ENCODE measurements at regions not wholly inside any gene's neighbourhood (a gene's known extent, or its start where the extent isn't known, plus 50 kb on each side); places are given as distances from the start of the nearest gene placed in this dataset.

GRCh38 chr2:128752691-128753263 is 434.1 kb upstream of the HS6ST1 start:
- TF ChIP-seq, protein P1, sequence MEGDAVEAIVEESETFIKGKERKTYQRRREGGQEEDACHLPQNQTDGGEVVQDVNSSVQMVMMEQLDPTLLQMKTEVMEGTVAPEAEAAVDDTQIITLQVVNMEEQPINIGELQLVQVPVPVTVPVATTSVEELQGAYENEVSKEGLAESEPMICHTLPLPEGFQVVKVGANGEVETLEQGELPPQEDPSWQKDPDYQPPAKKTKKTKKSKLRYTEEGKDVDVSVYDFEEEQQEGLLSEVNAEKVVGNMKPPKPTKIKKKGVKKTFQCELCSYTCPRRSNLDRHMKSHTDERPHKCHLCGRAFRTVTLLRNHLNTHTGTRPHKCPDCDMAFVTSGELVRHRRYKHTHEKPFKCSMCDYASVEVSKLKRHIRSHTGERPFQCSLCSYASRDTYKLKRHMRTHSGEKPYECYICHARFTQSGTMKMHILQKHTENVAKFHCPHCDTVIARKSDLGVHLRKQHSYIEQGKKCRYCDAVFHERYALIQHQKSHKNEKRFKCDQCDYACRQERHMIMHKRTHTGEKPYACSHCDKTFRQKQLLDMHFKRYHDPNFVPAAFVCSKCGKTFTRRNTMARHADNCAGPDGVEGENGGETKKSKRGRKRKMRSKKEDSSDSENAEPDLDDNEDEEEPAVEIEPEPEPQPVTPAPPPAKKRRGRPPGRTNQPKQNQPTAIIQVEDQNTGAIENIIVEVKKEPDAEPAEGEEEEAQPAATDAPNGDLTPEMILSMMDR (IDR thresholded peaks at IDR 0.05), result no peak
- H3K27ac ChIP-seq, result no peak overlapping the region

GRCh38 chr2:128753321-128753720 is 434.7 kb upstream of the HS6ST1 start:
- Histone ChIP-seq H3K27ac (no peak overlapping the region), H3K36me3 (ENCODE audit: control insufficient read depth, insufficient read depth, low read length) (no peaks in the 10 kb centered on the region)

More at GRCh38 chr2:128752691-128753263, 434.1 kb upstream of the HS6ST1 start:
- Histone ChIP-seq H3K9ac (no peak overlapping the region), H3K4me3 (ENCODE audit: low read depth, low read length) (no peak overlapping the region), H2AFZ (no peak overlapping the region), H3K9me3 (ENCODE audit: control insufficient read depth, low read length) (no peaks in the 10 kb centered on the region), H3K4me1 (no peaks in the 10 kb centered on the region), H3K36me3 (ENCODE audit: control insufficient read depth, insufficient read depth, low read length) (no peaks in the 10 kb centered on the region), H3K27me3 (ENCODE audit: control insufficient read depth, insufficient read depth, low read length) (no peaks in the 10 kb centered on the region), H3K79me2 (no peaks in the 10 kb centered on the region), H3K4me2 (ENCODE audit: low read length) (no peak overlapping the region)

DNA sequence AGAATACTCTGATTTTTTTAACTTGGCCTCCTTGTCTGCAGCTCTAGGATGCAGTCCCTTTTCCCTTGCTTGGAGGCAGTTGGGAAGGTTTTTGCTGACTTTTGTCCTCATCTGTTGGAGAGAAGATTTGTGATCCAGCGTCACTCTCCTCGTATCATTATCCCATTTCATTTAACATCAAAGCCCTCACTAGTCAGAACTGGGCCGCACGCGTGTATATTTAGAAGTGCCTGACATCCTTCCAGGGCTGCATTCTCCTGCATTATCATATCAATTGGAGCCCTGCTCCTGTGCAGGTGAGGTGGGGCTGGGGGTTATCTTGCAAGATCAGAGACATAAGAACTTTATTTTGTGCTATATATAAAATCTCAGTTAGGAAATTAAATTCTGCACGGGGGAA is 435.1 kb upstream of the HS6ST1 start:
- Histone ChIP-seq H2AFZ (no peak overlapping the region), H3K9ac (no peak overlapping the region), H3K36me3 (ENCODE audit: control insufficient read depth, insufficient read depth, low read length) (no peaks in the 10 kb centered on the region), H3K79me2 (no peaks in the 10 kb centered on the region), H3K9me3 (ENCODE audit: control insufficient read depth, low read length) (no peaks in the 10 kb centered on the region), H3K4me2 (ENCODE audit: low read length) (no peak overlapping the region), H3K27ac (no peak overlapping the region), H3K4me3 (ENCODE audit: low read depth, low read length) (no peak overlapping the region), H3K4me1 (no peaks in the 10 kb centered on the region), H3K27me3 (ENCODE audit: control insufficient read depth, insufficient read depth, low read length) (no peaks in the 10 kb centered on the region)
- TF ChIP-seq, protein P1 (IDR thresholded peaks at IDR 0.05), result no peak

More at GRCh38 chr2:128753321-128753720, 434.7 kb upstream of the HS6ST1 start:
- Histone ChIP-seq H3K79me2 (no peaks in the 10 kb centered on the region), H3K9ac (no peak overlapping the region), H2AFZ (no peak overlapping the region), H3K27me3 (ENCODE audit: control insufficient read depth, insufficient read depth, low read length) (no peaks in the 10 kb centered on the region), H3K4me2 (ENCODE audit: low read length) (no peak overlapping the region), H3K4me1 (no peaks in the 10 kb centered on the region), H3K9me3 (ENCODE audit: control insufficient read depth, low read length) (no peaks in the 10 kb centered on the region), H3K4me3 (ENCODE audit: low read depth, low read length) (no peak overlapping the region)
- TF ChIP-seq, protein P1 (IDR thresholded peaks at IDR 0.05), result no peak

DNA sequence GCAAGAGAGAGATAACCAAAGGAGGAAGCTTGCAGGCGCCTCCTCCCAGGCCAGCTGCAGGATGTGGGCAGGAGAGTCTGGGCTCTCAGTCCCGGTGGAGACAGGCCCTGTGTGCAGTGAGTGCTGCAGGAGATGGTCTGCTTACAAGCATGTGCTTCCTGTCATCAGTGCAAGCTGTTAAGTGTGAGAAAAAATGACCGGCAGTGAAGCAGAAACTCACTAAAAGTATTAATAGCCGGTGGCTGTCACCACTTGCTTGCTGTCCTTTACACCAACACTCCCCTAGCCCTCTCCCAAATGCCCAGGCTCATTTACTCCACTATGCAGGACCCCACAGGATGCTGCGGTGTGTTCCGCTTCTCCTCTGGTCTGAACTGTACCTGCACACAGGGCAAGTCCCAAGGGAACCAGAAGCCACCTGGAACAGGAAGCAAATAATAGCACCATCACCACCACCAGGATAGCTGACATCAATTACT is 435.6 kb upstream of the HS6ST1 start:
- Histone ChIP-seq H3K4me1 (no peaks in the 10 kb centered on the region), H3K27ac (no peak overlapping the region), H3K9ac (no peak overlapping the region), H3K4me3 (ENCODE audit: low read depth, low read length) (no peak overlapping the region), H3K79me2 (no peaks in the 10 kb centered on the region), H3K27me3 (ENCODE audit: control insufficient read depth, insufficient read depth, low read length) (no peaks in the 10 kb centered on the region), H3K9me3 (ENCODE audit: control insufficient read depth, low read length) (no peaks in the 10 kb centered on the region), H2AFZ (no peak overlapping the region), H3K4me2 (ENCODE audit: low read length) (no peak overlapping the region), H3K36me3 (ENCODE audit: control insufficient read depth, insufficient read depth, low read length) (no peaks in the 10 kb centered on the region)
- TF ChIP-seq, protein P1 (IDR thresholded peaks at IDR 0.05), result no peak

Measured in parathyroid adenoma (tissue), 2 donors.